NB4 (cell line): ENCODE measurements at regions not wholly inside any gene's neighbourhood (a gene's known extent, or its start where the extent isn't known, plus 50 kb on each side); places are given as distances from the start of the nearest gene placed in this dataset.

Experiments
- DNase-seq: peaks from one replicate; pipeline ENCODE4 v3.0.0; 2010; ENCODE audit warnings: low read depth
- H3K4me3 ChIP-seq: one replicate; pipeline ENCODE4 v1.5.1; 2011; ENCODE audit warnings: mild to moderate bottlenecking, low read depth, low read length, moderate library complexity
- CTCF ChIP-seq: IDR thresholded peaks from one replicate; pipeline ENCODE4 v1.5.1; 2012; ENCODE audit warnings: low read depth, low read length
- MAX ChIP-seq: IDR thresholded peaks from 2 replicates; pipeline ENCODE4 v1.6.1; 2011; ENCODE audit warnings: low read depth, low read length
- MYC ChIP-seq: IDR thresholded peaks from 2 replicates; pipeline ENCODE4 v1.6.1; 2011; ENCODE audit warnings: low read depth, low read length
- POLR2A ChIP-seq: IDR thresholded peaks from 2 replicates; pipeline ENCODE4 v1.6.1; 2011; ENCODE audit warnings: mild to moderate bottlenecking; ENCODE audit not compliant: insufficient read length; ENCODE audit errors: extremely low read depth

GRCh38 chrX:30950391-30950790, 61.3 kb upstream of the TAB3 start:
- no peak for DNase-seq
- no peak for TF ChIP-seq MAX
- TF ChIP-seq MYC = no peak
- TF ChIP-seq POLR2A = no peak
- TF ChIP-seq CTCF = no peak
- H3K4me3 ChIP-seq = no peak overlapping the region

- no peak for DNase-seq
- no peak overlapping the region for H3K4me3 ChIP-seq
- TF ChIP-seq MYC = no peak
- TF ChIP-seq MAX = no peak
- no peak for TF ChIP-seq POLR2A
- no peak for TF ChIP-seq CTCF
Measured at GRCh38 chrX:30949554-30949953, 60.5 kb upstream of the TAB3 start.

GRCh38 chrX:30948626-30949025, 59.6 kb upstream of the TAB3 start:
- H3K4me3 ChIP-seq = no peak overlapping the region
- no peak for DNase-seq
- TF ChIP-seq MYC (no peak), MAX (no peak), POLR2A (no peak), CTCF (no peak)

GRCh38 chrX:30948051-30948450, 59.0 kb upstream of the TAB3 start:
- H3K4me3 ChIP-seq = no peak overlapping the region
- TF ChIP-seq MAX (no peak), MYC (no peak), CTCF (no peak), POLR2A (no peak)
- no peak for DNase-seq

GRCh38 chrX:30943984-30944383, 54.9 kb upstream of the TAB3 start:
- no peak overlapping the region for H3K4me3 ChIP-seq
- no peak for DNase-seq
- TF ChIP-seq MAX (no peak), POLR2A (no peak), CTCF (no peak), MYC (no peak)

GRCh38 chrX:30941898-30942297, 52.8 kb upstream of the TAB3 start:
- TF ChIP-seq CTCF (no peak), MAX (no peak), POLR2A (no peak), MYC (no peak)
- no peak for DNase-seq
- H3K4me3 ChIP-seq = no peak overlapping the region
